ENCODE measurements at regions not wholly inside any gene's neighbourhood (a gene's known extent, or its start where the extent isn't known, plus 50 kb on each side); places are given as distances from the start of the nearest gene placed in this dataset.

DNA sequence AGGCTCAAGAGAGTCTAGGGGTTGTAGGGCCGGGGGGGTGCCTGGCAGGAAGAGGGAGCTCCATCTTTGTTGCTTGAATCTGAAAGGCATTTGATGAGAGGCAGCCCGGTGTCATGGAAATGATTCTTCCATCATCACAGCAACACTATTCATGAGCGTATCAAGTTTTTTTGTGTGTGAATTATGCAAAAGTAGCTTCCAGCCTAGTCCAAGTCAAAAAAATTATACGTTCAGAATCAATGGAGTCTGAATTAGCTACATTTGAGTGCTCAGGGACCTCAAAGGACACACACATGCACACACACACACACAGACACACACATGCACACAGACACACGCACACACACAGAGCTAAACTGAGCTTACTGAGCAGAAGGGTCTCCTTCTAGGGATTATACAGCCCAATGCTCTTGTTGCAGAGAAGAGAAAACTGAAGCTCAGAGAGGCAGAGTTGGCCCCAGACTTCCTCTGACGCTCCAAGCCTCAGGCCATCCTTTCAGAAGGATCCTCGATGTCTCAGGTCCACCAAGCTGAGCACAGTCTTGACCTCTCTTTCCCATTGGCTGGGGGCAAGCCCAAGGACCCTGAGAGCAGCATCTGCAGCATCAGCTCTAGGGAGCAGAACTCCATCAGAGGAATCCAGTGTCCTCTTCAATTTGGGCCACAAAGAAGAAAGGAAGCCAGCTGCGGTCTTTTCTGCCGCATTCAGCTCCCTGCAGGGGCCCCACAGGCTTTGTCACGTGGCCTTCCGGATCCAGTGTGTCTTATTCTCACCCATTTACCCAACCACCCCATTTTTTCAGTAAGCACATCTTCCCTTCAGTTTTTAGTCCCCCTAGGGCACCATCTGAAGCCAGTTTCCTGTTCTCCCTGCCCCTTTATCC lies 228.0 kb downstream of the UACA start:
- TF ChIP-seq, protein P1, sequence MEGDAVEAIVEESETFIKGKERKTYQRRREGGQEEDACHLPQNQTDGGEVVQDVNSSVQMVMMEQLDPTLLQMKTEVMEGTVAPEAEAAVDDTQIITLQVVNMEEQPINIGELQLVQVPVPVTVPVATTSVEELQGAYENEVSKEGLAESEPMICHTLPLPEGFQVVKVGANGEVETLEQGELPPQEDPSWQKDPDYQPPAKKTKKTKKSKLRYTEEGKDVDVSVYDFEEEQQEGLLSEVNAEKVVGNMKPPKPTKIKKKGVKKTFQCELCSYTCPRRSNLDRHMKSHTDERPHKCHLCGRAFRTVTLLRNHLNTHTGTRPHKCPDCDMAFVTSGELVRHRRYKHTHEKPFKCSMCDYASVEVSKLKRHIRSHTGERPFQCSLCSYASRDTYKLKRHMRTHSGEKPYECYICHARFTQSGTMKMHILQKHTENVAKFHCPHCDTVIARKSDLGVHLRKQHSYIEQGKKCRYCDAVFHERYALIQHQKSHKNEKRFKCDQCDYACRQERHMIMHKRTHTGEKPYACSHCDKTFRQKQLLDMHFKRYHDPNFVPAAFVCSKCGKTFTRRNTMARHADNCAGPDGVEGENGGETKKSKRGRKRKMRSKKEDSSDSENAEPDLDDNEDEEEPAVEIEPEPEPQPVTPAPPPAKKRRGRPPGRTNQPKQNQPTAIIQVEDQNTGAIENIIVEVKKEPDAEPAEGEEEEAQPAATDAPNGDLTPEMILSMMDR (IDR thresholded peaks at IDR 0.05): no peak
- no peak for TF ChIP-seq POLR2A (IDR thresholded peaks at IDR 0.05)
